KOPT-K1 (cell line): ENCODE measurements at regions not wholly inside any gene's neighbourhood (a gene's known extent, or its start where the extent isn't known, plus 50 kb on each side); places are given as distances from the start of the nearest gene placed in this dataset.
"Not testable (repeated sequence)": the region's sequence is repeated elsewhere in the genome, so short reads cannot be mapped to it uniquely, and the experiment has no call there.

Source experiments
- H3K27ac ChIP-seq: fragments of 200-600 bp; sonication (generic); 2 replicates; pipeline ENCODE4 v1.5.1; 2016; ENCODE audit warnings: antibody characterized with exemption, mild to moderate bottlenecking, low read depth, low read length; ENCODE audit not compliant: poor library complexity, severe bottlenecking
- H3K36me3 ChIP-seq: fragments of 200-600 bp; sonication (generic); 2 replicates; pipeline ENCODE4 v1.5.1; 2017; ENCODE audit warnings: antibody characterized with exemption, mild to moderate bottlenecking, low read length, moderate library complexity; ENCODE audit not compliant: insufficient read depth
- H3K9me3 ChIP-seq: fragments of 200-600 bp; sonication (generic); 2 replicates; pipeline ENCODE4 v1.5.1; 2017; ENCODE audit warnings: antibody characterized with exemption, low read length, mild to moderate bottlenecking; ENCODE audit not compliant: insufficient read depth, poor library complexity, severe bottlenecking

DNA sequence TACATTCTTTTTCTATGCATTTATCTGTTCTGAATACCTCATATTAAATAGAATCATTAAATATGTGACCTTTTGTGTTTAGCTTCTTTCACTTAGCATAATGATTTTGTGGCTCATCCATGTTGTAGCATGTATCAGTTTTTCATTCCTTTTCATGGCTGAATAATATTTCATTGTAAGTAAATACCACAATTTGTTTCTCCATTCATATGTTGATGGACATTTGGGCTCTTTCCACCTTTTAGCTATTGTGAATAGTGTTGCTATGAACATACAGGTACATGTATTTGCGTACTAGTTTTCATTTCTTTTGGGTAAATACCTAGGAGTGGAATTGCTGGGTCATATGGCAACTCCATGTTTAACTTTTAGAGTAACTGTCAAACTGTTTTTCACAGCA is 85.1 kb downstream of the GNL3L start:
- H3K27ac ChIP-seq = no peak overlapping the region
- peaks cover 5% of the 10 kb centered on the region for H3K9me3 ChIP-seq
- H3K36me3 ChIP-seq = no peaks in the 10 kb centered on the region

DNA sequence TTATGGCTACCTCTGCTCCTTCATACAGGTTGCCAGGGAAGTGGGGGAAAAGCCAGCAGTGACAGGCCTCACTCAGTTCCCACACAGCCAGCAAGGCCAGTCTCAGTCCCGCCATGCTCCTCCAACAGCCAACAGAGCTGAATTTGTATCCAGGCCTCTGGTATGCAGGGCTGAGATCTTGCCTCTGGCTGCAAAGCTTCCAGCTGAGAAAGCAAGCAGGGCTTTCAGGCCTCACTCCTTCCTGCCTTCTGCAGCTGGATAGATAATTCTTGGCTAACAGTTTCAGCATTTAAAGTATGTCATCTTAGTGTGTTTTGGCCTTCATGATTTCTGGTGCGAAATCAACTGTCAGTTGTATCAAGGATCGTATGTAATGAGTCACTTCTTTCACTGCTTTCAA is 103.6 kb downstream of the GNL3L start:
- H3K27ac ChIP-seq = no peak overlapping the region
- no peaks in the 10 kb centered on the region for H3K36me3 ChIP-seq
- H3K9me3 ChIP-seq = no peaks in the 10 kb centered on the region

DNA sequence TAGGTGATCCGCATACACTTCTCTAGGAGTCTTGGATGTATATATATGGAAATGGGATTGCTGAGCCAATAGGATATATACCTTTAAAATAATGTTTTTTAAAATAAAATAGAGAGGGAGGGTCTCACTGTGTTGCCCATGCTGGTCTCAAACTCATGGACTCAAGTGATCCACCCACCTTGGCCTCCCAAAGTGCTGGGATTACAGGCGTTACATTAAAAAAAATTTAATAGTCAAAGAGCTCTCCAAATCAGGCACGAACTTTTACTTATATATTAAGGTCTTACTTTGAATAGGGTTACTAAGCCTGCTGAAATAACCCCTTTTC is 109.0 kb downstream of the GNL3L start:
- Histone ChIP-seq H3K36me3 (no peaks in the 10 kb centered on the region), H3K27ac (peak overlapping the region; percentile 85), H3K9me3 (no peaks in the 10 kb centered on the region)

DNA sequence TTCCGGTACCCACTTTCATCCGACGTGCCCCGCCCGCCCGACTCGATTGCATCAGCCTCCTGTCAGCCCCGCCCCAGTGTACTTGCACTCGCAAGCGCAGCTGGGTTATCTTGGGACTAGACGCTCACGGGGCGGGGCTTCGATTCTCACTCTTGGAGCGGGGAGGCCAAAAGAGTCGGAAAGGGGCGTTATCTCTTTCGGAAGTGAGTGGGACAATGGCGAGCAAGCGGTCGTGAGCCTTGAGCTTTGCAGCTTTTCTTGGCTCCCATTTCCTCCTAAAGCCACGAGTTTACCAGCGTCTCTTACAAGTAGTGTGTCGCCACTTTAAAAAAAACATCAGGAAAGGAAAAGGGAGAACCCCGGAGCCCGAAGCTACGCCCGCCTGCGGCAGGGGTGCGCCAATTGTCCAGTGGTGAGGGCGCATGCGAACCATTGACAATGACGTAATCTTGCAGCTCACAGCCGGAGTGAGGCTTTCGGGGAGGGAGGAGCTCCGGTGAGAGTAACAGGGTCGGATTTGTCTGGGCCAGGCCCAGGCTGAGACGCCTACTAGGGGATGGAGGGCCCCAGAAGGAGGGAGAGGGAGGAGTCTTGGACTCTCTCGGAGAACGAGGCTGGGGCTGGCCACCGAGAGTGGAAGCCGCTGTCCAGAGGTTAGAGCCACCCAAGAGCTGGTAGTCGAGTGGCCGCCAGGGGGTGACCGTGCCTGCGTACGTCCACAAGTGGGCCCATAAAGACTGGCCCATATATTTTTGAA is 109.5 kb downstream of the GNL3L start:
- H3K36me3 ChIP-seq = no peaks in the 10 kb centered on the region
- peak overlapping the region; percentile 85 for H3K27ac ChIP-seq
- no peaks in the 10 kb centered on the region for H3K9me3 ChIP-seq

DNA sequence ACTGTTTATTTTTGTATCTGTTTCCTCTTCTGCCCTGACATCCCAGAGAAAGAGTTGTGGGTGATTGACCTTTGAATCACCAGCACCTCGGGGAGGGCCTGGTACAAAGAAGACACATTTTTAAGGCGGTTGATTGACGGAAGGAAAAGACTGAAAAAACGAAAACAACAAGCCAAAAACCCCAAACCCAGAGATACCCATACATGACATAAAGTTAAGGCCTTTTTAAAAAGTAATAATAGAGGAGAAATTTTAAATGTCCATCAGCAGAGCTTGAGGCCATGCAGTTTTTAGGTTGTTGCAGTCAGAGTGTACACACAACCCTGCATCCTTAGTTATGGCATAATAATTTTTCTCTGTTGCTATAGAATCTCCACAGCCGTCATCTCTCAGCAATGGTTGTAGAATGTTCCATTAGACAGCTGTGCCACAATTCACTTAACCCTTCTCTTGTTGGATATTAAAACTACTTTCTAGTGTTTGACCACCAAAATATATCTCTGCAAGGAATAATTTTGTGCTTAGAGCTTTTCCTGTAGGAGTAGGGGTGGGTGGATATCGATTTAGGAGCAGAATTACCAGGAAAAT is 110.2 kb downstream of the GNL3L start:
- Histone ChIP-seq H3K27ac (peak overlapping the region; percentile 85), H3K36me3 (no peaks in the 10 kb centered on the region), H3K9me3 (no peaks in the 10 kb centered on the region)

DNA sequence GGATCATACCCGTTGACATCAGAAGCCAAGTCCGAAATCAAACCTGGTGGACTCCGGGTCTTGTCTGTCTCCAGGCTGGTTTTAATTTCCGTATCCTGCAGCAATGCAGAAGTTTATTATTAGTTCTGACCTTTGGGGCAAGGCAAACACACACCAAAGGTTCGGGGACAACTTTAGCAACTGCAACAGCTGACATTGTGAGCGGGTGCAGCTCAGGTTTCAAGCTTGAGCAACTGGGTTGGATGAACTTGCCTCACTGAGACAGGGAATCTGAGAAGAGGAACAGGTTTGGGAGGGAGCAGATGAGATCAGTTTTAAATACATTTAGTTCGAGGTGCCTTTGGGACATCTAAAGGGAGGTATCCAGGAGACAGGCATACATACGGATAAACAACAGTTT is 110.7 kb downstream of the GNL3L start:
- Histone ChIP-seq H3K36me3 (no peaks in the 10 kb centered on the region), H3K27ac (no peak overlapping the region)

DNA sequence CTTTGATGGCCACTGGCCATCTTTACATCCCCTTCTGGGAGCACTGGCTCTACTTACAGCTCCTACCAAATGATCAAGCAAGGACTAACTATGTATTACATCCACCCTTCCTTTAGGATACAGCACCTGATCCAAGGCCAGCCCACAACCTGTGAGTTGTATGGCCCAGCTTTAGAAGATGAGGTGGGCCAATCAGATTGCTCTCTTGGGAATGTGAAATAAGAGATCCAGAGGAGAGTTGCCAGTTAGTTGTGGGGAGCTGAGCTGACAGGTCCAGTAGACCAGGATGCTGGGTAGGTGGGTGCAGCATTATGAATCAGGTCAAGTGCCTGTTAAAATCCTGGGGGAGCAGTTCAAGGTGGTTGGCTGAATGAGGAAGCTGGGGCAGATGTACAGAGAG is 111.5 kb downstream of the GNL3L start:
- H3K36me3 ChIP-seq = no peaks in the 10 kb centered on the region
- no peak overlapping the region for H3K27ac ChIP-seq
- H3K9me3 ChIP-seq = no peaks in the 10 kb centered on the region

More for the DNA sequence above, 110.7 kb downstream of the GNL3L start:
- no peaks in the 10 kb centered on the region for H3K9me3 ChIP-seq

DNA sequence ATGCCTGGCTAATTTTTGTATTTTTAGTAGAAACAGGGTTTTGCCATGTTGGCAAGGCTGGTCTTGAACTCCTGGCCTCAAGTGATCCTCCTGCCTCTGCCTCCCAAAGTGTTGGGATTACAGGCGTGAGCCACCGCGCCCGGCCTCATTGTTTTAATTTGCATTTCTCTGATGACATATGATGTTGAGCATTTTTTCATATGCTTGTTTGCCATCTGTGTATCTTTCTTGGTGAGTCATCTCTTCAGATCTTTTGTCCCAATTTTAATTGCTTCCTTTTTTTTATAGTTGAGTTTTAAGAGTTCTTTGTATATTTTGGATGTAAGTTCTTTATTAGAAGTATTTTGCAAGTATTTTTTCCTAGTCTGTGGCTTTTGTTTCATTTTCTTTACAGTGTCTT is 117.6 kb downstream of the GNL3L start:
- H3K36me3 ChIP-seq, H3K9me3 ChIP-seq, H3K27ac ChIP-seq: not testable (repeated sequence)

DNA sequence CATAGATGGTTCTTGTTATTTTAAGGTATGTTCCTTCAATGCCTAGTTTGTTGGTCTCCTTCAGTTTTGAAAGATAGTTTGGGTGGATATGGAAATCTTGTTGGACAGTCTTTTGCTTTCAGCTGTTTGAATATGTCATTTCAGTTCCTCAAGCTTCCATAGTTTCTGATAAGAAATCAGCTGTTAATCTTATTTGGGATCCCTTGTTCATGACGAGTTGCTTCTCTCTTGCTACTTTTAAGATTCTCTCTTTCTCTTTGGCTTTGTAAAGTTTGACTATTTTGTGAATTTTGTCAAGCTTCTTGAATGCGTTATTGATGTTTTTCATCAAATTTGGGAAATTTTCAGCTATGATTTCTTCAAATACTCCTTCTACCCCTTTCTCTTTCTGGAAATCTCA is 129.5 kb downstream of the GNL3L start:
- peaks cover 7% of the 10 kb centered on the region for H3K9me3 ChIP-seq
- H3K36me3 ChIP-seq = no peaks in the 10 kb centered on the region
- no peak overlapping the region for H3K27ac ChIP-seq

DNA sequence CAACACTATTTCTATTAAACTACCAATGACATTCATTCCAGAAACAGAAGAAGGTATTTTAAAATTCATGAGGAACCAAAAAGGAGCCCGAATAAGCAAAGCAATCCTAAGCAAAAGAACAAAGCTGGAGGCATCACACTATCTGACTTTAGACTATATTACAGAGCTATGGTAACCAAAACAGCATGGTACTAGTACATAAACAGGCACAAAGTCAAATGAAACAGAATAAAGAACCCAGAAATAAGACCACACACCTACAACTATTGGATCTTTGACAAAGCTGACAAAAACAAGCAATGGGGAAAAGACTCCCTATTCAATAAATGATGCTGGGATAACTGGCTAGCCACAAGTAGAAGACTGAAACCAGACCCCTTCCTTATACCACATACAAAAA is 122.3 kb downstream of the ITIH6 start:
- Histone ChIP-seq H3K27ac (no peak overlapping the region), H3K36me3 (no peaks in the 10 kb centered on the region), H3K9me3 (no peaks in the 10 kb centered on the region)

DNA sequence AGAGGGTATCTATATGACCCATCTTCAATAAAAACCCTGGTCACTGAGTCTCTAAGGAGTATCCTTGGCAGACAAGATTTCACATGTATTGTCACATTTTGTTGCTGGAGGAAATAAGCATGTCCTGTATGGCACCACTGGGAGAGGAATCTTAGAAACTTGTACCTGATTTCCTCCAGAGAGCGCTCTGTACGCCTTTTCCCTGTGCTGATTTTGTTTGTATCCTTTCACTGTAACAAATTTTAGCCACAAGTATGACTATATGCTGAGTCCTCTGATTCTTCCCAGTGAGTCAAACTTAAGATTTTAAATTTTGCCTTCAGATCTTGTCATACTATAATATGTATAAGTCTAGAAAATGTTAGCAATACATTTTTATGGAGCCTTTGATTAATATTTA is 102.8 kb downstream of the ITIH6 start:
- Histone ChIP-seq H3K27ac (no peak overlapping the region), H3K36me3 (no peaks in the 10 kb centered on the region), H3K9me3 (no peaks in the 10 kb centered on the region)

DNA sequence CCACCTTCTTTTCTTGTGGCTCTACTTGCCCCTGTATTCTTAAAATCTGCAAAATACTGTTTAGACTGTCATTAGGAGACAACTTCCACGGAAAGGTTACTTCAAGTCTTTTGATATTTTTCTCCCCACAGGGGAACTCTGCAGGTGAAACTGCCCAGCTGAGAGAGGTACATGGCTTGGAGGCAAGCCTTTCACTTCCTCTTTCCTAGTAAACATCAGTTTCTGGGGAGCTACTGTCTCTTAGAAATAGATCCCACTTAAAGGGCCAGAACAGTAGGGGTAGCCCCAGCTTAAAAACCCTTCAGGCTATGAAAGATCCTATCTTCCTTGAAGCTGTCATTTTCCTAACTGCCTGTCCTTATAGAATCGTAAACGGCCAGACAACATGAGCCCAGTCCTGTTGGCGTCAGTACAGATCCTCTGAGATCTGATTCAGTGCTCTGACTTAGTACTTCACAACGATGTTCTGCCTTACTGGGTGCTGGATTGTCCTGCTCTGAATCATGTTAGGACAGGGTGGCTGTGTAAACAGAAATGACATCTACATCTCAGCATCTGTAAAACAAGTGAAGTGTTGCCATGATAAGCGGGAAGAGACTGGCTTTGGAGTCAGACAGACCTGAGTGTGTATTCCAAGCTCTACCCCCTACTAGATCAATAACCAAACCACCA is 102.1 kb downstream of the ITIH6 start:
- Histone ChIP-seq H3K9me3 (no peaks in the 10 kb centered on the region), H3K27ac (no peak overlapping the region), H3K36me3 (no peaks in the 10 kb centered on the region)
